DMS53 (cell line): ENCODE measurements at regions not wholly inside any gene's neighbourhood (a gene's known extent, or its start where the extent isn't known, plus 50 kb on each side); places are given as distances from the start of the nearest gene placed in this dataset.

Source experiments
- DNase-seq: peaks from one replicate; lab custom pipeline; 2025; lab: John Stamatoyannopoulos, UW

- no peak for DNase-seq
Observed at GRCh38 chr2:44879269-44880124, 62.0 kb upstream of the SIX3 start.

GRCh38 chr2:44880125-44880483 is 61.4 kb upstream of the SIX3 start:
- DNase-seq, result no peak

GRCh38 chr2:44881856-44882255 is 59.6 kb upstream of the SIX3 start:
- DNase-seq, result no peak

DNA sequence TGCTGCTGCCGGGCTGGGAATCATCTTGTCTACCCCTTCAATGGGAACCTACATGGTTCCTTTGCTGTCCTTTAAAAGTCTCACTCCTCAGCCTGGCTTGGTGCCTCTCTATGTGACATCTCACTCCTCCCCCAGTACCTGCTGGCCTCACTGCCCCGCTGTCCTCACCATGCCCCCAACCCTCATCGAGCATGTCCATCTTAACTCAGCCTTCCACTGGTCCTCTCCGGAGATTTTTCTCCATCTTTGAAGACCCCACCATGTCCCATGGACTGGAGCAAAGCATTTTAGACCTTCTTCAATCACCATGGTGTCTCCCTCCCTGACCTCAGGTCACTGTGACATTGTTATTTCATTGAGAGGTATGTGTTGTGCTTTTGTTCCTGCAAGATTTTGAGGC is 58.1 kb upstream of the SIX3 start:
- no peak for DNase-seq

DNA sequence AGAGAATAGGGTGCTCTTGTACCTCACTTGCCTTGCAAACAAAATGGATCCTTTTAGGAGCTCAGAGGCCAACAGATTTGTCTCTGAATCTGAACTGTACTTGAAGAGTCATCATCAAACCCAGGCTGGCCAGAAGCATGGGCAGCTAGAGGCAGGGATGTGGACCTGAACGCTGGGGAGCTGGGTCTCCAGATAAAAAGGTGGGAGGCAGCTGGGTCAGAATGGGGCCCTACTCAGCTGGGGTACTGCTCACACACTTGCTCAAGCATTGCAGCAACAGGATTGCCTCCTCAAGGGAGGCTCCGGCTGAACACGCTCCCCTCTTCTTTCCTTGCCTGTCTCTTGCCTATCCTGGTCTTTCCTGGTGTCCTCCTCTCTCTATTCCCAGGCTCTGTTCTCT is 57.3 kb upstream of the SIX3 start:
- DNase-seq, result no peak

DNA sequence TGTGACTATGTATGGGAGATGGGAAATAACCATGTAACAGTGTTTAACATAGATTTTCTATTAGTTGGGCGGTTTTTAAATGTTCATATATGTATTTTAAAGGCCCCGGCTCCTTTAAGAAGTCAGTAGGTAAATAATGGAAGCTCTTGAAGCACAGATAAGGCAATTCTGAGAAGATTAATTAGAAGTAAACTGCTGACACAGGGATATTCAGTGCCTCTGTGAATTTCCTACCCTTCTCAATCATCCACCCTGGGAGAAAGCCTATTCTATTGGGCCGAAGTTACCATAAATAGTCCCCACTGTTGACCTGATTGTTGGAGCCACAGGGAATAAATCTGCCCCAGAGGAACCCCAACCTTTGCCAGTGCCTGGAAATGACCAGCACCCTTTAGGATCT is 56.8 kb upstream of the SIX3 start:
- DNase-seq, result no peak

GRCh38 chr2:44886414-44886813 is 55.1 kb upstream of the SIX3 start:
- DNase-seq, result no peak

DNA sequence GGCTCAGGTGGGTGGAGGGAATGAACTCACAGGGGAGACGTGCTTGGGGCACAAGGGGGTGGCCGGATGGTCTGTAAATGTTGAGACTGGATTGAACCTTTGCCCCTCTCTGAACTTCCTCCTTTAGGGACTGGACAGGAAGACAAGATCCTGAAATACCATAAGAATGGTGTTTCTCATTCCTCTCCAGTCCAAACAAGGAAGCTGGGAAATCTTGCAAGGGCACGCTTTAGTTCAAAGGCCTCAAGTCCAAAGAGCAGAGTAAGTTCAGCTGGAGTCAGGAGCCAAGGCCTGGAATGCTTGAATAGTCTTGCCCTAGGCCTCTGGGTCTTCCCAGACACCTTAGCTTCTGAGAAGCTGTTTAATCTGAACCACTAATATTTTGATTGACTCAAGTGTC is 52.4 kb upstream of the SIX3 start:
- DNase-seq, result no peak
